Pons (tissue), 1 donor: ENCODE measurements at regions not wholly inside any gene's neighbourhood (a gene's known extent, or its start where the extent isn't known, plus 50 kb on each side); places are given as distances from the start of the nearest gene placed in this dataset.
"Not testable (repeated sequence)": the region's sequence is repeated elsewhere in the genome, so short reads cannot be mapped to it uniquely, and the experiment has no call there.

Source experiments
- DNase-seq: peaks from one replicate; pipeline ENCODE4 v3.0.0-alpha.2; 2016; ENCODE audit warnings: low spot score

DNA sequence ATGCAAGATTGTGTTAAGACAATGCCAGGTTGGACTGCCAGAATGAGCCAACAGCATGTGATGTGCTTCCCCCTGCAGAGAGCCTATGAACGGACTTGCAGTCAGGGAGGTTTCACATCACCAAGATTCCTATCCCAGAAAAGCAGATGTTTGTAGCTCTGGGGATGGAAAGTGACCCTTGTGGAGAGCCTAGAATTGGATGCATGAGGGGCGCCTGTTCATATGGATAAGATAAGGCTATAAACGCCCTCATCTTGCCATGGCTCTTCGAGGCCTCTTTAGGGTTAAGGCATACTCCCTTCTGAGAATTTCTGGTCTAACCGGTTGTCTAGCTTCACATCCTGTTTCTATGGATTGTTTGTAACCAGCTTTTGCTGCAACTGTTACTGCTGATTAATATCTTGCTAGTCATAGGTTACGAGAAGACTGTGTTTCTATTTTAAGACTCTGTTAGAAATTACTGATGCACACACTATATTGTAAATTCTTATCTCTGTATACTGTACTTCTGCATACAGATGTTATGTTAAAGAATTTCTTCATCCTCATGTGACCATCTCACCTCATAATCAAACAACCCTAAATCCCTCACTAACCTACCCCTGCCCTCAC lies 295.8 kb downstream of the PTGER3 start:
- not testable (repeated sequence) for DNase-seq

DNA sequence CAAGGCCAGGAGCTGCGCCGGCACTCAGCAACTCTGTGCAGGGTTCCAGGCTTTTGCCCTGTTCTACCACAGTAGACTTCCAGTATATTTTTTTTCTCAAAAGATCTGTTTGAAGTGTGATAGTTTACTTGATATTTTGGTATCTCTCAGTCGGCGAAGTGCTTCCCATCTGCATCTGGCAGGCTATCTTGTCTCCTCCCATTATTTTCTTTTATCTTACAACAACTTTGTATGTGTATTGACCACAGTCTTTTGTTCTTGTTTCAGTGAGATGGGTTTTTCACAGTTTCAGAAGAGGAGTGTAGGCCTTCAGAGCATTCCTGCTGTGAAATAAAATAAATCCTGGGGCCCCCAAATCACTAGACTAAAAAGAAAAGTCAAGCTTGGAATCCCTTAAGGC lies 292.9 kb downstream of the PTGER3 start:
- DNase-seq: no peak

DNA sequence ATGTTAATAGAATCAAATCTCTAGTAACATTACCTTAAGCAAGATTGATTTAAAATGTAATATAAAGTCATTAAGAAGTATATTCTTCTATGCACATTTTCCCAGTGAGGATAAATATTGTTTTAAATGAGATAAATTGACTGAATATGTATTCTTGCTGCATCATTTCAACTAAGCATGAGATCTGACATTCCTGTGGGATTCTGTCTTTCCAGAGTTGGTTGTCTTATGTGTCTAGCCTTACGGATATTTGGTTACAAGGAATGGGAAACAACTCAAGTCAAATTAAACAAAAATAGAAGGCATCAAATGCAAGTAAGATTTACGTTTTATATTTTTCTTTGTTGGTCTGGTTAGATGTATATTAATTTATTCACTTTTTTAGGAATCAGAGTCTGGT lies 287.5 kb downstream of the PTGER3 start:
- no peak for DNase-seq

DNA sequence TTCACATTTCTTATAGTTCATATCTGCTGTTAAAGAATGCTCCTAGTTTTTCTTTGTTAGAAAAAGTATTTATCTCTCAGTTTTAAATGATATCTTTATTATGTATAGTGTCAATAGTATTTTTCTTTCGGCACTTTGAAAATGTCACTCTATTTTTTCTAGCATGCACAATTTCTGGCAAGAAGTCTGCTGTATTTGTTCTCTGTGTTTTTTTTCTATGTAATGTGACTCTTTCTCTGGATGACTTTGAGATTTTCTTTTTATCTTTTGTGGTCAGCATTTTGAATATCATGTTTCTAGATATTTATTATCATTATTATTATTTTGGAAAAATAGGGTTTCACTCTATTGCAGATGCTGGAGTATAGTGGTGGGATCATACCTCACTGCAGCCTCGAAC lies 285.2 kb downstream of the PTGER3 start:
- no peak for DNase-seq

DNA sequence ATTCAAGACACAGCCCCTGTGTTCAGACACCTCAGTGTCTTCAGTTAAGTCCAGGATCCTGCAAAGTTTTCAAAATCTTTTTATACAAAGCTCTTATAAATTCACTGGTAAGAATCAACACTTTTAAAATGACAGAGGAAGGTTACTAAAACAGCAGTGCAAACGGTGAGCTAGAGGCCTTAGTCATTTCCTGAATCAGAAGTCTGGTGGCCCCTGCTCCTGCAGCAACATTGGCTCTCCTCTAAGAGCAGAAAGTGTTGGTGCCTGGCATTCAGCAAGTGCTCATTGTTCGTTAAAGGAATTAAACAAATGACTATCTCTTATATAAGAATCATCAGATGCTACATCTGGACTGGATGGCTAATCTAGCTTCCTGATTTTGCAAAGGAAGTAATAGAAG lies 282.9 kb downstream of the PTGER3 start:
- DNase-seq: no peak

DNA sequence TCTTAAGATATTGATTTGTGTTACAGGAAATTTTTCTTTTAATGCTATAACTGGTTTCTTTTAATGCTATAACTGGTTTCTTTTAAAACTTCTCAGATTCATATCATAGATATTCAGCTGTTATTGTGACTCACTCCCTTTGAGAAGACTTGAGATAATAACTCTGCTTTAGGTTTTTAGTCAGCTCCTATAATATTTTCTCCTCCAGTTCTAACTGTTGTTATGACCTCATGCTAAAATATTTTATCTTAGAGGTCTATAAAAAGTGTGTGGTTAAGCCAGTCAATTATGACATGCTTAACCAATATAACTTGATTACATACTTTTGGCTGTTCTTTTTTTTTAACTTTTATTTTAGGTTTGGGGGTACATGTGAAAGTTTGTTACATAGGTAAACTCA lies 280.2 kb downstream of the PTGER3 start:
- no peak for DNase-seq

DNA sequence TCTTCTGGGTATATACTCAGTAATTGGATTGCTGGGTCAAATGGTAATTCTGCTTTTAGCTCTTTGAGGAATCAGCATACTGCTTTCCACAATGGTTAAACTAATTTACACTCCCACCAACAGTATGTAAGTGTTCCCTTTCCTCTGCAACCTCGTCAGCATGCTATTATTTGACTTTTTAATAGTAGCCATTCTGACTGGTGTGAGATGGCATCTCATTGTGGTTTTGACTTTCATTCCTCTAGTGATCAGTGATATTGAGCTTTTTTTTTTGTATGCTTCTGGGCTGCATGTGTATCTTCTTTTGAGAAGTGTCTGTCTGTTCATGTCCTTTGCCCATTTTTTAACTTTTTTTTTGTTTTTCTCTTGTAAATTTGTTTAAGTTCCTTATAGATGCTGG lies 279.4 kb downstream of the PTGER3 start:
- DNase-seq: no peak

DNA sequence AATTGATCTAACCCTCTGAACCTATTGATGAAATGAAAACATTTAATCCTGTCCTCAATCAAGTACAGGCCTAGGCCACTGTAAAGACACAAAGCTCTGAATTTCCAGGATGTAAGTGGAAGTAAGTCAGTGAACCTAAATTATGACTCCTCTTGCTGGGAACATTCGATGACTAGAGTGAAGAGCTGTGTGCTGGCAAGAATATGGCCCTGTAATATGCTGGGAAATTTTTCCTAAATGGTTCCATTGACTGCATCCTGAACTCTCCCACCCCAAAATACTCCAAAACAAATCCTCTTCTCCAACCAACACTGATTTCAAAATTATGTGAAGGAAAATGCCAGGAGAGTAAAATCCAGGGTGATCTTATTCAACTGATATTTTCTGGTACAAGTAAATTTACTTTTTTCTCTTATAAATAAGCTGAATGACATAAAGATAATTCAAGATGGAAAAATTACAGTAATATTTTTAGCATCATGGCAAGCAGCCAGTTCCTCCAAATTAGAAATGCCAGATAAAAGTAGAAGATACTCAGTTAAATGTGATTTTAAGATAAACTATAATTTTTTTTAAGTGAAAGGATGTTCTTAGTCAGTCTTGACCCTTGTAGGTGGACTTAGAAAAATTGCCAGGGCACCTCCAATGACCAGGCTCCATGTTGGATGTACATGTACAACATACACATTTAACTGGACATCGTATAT lies 269.4 kb downstream of the PTGER3 start:
- no peak for DNase-seq

DNA sequence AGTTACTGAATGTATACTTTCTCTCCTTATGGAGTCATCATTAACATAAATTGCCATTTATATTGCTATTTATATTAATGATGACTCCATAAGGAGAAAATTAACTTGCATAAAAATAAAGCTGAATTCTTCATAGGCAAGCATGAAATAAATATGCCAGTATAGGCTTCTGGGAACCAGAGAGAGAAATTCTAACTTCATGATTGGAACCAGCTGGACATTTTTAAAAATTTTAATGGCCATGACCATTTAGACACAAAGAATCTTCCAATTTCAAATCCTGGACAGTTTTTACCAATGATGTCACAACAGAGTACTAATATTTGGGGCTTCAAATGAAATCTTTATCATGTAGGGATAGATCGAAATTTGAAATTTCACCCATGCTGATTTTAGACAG lies 268.7 kb downstream of the PTGER3 start:
- no peak for DNase-seq

DNA sequence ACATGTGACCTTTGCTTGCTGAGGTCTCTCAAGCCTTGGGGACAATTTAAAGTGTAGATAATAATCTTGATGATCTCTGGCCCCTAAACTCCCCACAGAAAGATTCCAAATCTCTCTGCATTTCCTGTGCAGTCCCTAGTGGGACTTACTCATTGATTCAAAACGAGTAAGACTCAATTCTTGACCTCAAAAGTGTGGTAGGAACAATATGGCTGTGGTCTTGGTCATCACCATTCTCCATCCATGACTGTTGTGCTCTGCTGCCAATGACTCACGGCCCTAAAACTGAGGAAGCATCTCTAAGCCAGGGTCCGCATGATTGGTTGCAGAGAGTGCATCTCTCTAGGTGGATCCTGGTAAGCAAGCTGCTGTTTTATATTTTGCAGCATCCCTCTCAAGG lies 268.0 kb downstream of the PTGER3 start:
- no peak for DNase-seq

DNA sequence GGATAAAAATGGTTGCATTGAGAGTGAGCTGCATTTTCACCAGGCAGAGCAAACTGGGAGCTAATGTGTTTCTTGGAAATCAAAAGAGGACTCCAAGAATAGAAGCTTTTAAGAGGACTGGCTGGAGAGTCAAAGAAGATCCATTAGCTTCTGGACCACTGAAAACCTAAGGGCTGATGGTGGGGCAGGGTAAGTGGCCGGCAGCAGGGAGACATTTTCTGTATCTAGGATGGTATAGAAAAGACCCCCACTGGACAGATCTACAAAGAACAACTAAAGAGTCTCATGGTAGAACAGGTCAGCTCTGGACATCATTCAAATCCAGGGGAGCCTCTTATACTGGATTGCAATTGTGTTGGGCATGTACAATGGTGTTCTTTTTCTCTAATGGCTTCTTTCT lies 262.3 kb downstream of the PTGER3 start:
- DNase-seq: no peak

DNA sequence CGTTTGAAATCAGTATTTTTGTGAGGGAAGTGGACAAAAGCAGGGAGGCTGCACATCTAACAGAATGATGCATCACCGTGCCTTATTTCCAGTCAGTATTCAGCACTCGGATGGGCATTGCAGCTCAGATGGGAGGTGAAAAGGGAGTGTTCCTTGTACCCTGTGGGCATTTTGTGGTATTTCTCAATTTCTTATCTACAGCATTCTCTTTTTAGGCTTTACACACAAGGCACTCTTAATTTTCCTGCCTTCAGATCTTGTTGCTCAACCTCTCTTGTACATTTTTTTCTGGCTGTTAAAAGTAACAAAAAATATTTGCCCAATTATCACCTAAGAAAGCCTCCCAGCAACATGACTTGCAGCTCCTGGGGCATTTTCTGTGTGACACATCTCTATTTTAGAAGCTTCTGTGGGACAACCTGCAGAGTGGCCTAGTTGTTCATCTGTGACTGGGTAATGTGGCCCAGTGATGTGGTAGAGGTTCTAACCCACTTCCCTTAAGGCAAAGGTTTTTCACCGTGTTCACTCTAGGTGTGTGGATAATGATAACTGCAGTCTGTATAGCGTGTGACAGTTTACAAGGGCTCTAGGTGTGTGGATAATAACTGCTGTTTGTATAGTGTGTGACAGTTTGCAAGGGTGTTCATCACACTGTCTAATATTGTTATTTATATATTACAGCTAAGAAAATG lies 257.2 kb downstream of the PTGER3 start:
- DNase-seq: no peak

DNA sequence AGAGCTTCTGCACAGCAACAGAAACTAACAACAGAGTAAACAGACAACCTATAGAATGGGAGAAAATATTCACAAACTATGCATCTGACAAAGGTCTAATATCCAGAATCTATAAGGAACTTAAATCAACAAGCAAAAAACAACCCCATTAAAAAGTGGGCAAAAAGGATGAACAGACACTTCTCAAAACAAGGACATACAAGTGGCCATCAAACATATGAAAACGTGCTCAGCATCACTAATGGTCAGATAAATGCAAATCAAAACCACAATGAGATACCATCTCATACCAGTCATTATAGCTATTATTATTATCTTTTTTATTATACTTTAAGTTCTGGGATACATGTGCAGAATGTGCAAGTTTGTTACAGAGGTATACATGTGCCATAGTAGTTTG lies 252.6 kb downstream of the PTGER3 start:
- not testable (repeated sequence) for DNase-seq

DNA sequence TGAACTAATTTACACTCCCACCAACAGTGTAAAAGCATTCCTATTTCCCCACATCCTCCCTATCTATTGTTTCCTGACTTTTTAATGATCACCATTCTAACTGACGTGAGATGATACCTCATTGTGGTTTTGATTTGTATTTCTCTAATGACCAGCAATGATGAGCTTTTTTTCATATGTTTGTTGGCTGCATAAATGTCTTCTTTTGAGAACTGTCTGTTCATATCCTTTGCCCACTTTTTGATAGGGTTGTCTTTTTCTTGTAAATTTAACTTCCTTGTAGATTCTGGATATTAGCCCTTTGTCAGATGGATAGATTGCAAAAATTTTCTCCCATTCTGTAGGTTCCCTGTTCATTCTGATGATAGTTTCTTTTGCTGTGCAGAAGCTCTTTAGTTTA lies 251.3 kb downstream of the PTGER3 start:
- DNase-seq: not testable (repeated sequence)

DNA sequence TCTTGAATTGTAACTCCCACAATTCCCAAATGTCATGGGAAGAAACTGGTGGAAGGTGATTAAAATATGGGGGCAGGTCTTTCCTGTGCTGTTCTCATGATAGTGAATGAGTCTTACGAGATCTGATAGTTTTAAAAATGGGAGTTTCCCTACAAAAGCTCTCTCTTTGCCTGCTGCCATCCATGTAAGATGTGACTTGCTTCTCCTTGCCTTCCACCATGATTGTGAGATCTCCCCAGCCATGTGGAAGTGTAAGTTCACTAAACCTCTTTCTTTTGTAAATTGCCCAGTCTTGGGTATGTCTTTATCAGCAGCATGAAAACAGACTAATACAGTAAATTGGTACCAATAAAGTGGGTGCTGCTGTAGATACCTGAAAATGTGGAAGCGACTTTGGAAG lies 245.0 kb downstream of the PTGER3 start:
- not testable (repeated sequence) for DNase-seq

DNA sequence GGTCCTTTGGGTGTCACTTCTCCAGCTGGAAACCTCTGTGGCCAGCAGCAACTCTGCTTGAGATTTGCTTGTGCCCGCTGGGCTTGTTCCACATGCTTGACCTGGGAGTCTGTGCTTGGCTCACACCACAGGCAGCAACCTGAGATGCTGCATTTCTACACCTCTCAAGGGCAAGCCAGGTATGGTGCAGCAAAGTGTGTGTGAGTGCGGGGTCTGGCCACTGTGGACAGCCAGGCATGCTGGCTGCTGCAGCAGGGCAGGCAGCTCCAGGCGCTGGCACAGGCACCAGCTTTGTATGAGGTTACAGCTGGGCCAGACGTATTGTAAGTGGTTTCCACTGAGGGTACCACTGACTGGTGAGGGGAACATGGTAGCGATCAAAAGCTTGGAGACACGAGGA lies 242.0 kb downstream of the PTGER3 start:
- no peak for DNase-seq

DNA sequence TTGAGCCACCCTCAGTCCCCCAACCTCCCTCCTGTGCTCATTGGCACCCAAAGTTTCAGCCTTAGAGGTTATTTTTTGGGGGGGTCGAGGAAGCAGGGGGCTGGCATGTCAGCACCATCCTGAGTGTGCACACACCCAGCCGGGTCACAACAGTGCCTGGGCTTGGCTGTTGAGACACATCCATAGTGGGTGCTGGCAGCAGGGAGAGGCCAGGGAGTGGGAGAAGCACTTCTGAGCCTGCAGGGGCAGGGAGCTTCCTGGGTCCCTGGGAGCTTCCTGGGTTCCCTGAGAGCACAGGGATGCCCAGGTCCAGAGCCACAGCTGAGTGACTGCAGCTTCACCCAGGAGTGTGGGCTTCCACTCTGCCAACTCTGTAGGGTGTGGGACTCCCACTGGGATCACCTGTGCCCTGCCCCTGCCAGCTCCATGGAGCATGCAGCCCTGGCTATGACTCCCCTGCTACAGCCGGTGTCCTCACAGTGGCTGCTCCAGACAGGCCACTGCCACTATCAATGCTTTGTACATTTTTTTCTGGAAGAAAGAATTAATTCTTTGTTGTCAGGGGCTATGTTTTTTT lies 240.4 kb downstream of the PTGER3 start:
- DNase-seq: no peak

DNA sequence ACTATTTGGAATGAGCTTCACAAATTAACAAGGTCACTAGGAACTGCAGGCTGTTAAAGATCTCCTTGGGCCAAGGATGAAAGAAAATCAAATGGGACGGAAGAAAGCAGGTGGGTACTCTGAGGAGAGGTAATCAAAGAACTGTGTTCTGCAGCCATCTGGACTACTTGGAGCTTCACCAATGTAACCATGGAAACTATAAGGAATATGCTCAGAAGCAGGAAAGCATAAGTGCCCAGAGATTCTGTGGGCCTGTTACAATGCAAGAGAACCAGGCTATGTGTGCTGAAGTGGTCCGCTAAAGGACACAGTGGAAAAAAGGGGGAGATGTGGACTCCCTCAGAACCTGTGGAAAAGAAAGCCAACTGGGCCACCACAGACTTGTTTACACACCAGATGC lies 238.5 kb downstream of the PTGER3 start:
- DNase-seq: peak; percentile 20

DNA sequence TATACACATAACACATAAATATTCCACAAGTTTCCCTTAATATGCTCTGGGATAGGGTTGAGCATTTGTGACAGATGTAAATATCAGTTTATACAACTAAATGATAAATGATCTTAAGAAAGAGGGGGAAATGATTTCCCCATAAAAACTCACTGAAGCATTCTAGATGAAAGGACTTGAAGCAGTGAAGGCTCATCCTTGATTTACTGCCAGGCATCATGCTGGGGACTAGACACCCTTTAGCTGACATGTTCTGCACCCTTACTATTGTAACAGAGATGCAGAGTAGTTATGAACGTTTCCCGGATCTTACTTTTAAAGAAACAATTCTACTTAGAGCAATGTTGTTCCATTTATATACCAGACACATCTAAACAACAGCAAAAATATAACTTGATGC lies 235.8 kb downstream of the PTGER3 start:
- no peak for DNase-seq

DNA sequence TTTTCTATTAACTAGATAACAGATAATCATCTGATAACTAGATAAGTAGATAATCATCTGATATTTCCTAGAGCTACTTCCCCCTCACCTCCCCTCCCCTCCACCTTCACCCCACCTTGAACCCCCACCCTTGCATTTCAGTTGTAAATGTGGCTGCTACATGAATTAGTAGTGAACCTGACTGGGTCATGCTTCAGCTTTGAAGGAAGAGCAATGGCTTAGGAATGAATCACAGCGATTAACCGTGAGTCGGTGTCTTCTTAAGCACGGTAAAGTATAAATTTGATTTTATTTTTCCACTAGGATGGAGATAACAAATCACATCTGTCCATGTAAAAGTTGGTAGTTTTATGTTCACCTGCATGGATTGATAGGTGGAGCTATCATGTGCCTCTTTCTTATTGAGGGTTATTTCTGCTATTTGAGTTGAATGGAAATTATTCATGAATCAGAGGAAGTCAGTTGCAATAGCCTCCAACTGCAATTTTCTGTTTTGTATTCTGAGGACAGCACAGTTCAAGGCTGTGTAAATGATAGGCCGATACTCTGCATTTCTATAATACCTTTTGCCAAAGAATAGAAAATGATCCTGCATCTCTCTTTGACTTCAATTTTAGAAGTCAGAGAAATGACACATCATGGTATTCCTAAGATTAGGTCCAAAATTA lies 235.0 kb downstream of the PTGER3 start:
- DNase-seq: no peak

DNA sequence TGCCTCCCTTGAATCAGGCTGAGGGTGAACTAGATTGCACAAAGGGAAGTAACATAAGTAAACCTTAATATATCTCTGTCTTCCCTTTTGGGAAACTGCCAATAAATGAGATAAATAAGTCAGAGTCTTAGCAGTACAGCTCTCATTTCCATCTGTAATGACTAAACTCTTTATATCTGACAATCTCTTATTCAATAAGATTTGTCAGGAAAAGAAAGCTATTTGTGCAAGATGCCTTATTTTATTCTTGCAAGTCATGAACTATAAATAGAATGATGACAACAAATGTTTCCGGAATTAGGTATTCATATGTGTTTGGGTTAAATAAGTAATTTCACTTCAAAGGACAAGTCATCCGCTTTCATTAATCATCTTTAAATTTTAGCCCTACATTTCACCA lies 229.2 kb downstream of the PTGER3 start:
- DNase-seq: no peak

DNA sequence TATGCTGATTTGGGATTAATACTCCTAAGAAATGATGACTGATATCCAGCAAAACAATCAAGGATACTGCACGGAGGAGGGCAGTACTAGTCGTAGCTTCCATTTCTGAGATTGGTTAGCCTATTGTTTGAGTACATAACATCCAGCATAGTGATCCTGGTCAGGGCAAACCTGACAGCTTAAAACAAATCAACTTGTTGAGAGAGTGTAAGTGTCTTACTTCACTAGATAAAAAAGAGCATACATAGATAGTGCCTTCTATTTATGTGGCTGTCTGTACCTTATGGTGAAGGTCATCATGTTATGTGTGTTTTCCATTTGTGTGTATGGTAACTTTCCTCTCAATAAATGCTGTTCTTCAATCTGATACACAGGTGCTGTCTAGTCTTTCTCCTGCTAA lies 228.4 kb downstream of the PTGER3 start:
- no peak for DNase-seq

DNA sequence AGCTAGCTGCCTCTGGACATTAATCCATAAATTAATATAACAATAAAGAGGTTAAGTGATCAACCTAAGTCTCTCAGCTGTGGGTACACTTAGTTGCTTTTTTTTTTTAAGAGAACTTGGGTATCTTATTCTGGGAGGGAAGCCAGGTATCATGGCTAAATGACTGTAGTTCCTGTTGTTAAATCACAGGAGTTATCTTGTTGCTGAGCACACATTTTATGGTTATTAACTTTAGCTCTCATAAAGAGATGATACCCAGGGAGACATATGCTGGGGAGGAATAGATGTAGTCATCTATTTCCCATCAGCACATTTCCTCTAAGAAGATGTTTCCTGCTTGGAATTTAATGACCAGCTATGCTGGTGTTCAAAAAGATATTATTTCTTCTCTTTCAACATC lies 227.8 kb downstream of the PTGER3 start:
- no peak for DNase-seq
